Testis (tissue), 2 donors: ENCODE measurements at regions not wholly inside any gene's neighbourhood (a gene's known extent, or its start where the extent isn't known, plus 50 kb on each side); places are given as distances from the start of the nearest gene placed in this dataset.

Experiments used
- POLR2A ChIP-seq: fragments of 450-650 bp; IDR thresholded peaks from one replicate; pipeline ENCODE4 v1.6.1; 2017; ENCODE audit warnings: antibody characterized with exemption, mild to moderate bottlenecking, moderate library complexity
- TF ChIP-seq, protein P1 (sequence below), 3 experiments: fragments of 450-650 bp in 2 of 3; fragments of 200-600 bp in 1 of 3; sonication (generic) in 1 of 3; IDR thresholded peaks; one replicate each; pipeline ENCODE4 v1.5.1; 2016 to 2019; ENCODE audit warnings: antibody characterized with exemption in 3 of 3, mild to moderate bottlenecking in 2 of 3, moderate library complexity in 1 of 3

- TF ChIP-seq, protein P1, sequence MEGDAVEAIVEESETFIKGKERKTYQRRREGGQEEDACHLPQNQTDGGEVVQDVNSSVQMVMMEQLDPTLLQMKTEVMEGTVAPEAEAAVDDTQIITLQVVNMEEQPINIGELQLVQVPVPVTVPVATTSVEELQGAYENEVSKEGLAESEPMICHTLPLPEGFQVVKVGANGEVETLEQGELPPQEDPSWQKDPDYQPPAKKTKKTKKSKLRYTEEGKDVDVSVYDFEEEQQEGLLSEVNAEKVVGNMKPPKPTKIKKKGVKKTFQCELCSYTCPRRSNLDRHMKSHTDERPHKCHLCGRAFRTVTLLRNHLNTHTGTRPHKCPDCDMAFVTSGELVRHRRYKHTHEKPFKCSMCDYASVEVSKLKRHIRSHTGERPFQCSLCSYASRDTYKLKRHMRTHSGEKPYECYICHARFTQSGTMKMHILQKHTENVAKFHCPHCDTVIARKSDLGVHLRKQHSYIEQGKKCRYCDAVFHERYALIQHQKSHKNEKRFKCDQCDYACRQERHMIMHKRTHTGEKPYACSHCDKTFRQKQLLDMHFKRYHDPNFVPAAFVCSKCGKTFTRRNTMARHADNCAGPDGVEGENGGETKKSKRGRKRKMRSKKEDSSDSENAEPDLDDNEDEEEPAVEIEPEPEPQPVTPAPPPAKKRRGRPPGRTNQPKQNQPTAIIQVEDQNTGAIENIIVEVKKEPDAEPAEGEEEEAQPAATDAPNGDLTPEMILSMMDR (IDR thresholded peaks at IDR 0.05): no peak
- no peak for TF ChIP-seq POLR2A
Measured at GRCh38 chr15:29566914-29567313, 255.4 kb downstream of the TJP1 start.
